HAP-1 (cell line): ENCODE measurements at regions not wholly inside any gene's neighbourhood (a gene's known extent, or its start where the extent isn't known, plus 50 kb on each side); places are given as distances from the start of the nearest gene placed in this dataset.
"Not testable (repeated sequence)": the region's sequence is repeated elsewhere in the genome, so short reads cannot be mapped to it uniquely, and the experiment has no call there.

Experiments
- DNase-seq, 2 experiments: peaks; one replicate each; pipeline ENCODE4 v3.0.0-alpha.2; 2016 to 2020; ENCODE audit warnings: low spot score in 2 of 2
- H3K27me3 ChIP-seq: fragments of 250-450 bp; sonication (Bioruptor Pico); 2 replicates; pipeline ENCODE4 v1.5.1; 2020; ENCODE audit warnings: low read depth, mild to moderate bottlenecking, moderate library complexity
- H3K36me3 ChIP-seq: fragments of 250-450 bp; sonication (Bioruptor Pico); replicated peaks from 2 replicates; pipeline ENCODE4 v1.5.1; 2020; ENCODE audit warnings: mild to moderate bottlenecking
- H3K4me1 ChIP-seq: fragments of 250-450 bp; sonication (Bioruptor Pico); 2 replicates; pipeline ENCODE4 v1.5.1; 2020; ENCODE audit warnings: mild to moderate bottlenecking
- H3K4me3 ChIP-seq: fragments of 250-450 bp; sonication (Bioruptor Pico); 2 replicates; pipeline ENCODE4 v1.5.1; 2020; ENCODE audit warnings: mild to moderate bottlenecking, moderate library complexity
- H3K9me3 ChIP-seq: fragments of 250-450 bp; sonication (Bioruptor Pico); 2 replicates; pipeline ENCODE4 v1.5.1; 2020; ENCODE audit warnings: mild to moderate bottlenecking, moderate library complexity
- in situ Hi-C: fragments of 300-500 bp; cut with MboI; formaldehyde crosslinking; loops from 3 replicates; pipeline ENCODE4 v1.14.3; 2020; ENCODE audit warnings: low sequenced_read_pairs, inconsistent platforms, mixed read lengths

DNA sequence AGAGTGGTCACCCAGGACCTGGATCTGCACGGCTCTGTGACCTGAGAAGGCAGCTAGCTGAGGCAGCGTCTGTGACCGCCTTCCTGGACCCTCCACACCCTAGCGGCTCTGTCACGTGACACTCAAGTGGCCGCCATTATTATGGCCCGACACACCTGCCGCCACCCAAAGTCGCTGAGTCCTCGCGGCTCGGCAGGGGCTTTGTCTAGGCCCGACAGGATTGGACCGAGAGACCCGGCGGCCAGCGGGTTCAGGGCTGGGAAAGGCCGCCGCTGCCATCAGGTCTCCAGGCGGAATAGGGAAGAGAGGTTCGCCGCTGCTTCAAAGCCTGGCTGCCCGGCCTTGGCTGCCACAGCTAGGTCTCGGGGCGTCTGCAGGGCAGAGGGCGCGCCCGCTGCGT, 1162.5 kb upstream of the LRRTM1 start:
- Histone ChIP-seq H3K9me3 (no peaks in the 10 kb centered on the region), H3K27me3 (no peaks in the 10 kb centered on the region), H3K4me3 (no peak overlapping the region), H3K36me3 (no peaks in the 10 kb centered on the region), H3K4me1 (0 out of 2 replicates have a peak, but pooled peaks cover 4% of the 10 kb centered on the region)
- DNase-seq: no peak
- in situ Hi-C loops: no loop called here

DNA sequence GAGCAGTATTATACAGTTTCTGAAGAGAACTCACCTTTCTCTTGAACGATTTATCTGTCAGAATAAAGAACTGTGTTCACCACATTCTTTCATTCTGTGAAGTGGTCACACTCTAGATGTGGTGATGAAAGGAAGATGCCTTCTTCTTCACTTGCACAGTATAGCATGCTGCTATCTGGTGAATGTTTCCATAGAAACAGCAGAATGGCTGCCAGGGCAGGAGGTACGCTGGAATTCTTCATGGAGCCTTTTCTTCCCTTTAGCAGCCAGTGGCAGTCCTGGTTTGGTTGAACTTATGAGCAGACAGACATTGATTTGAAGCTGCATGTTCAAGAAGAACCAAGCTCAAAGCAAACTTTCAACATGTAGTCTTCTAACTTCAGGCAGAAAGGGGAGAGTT, 1157.9 kb upstream of the LRRTM1 start:
- no peak for DNase-seq
- 0 out of 2 replicates have a peak, but pooled peaks cover 4% of the 10 kb centered on the region for H3K4me1 ChIP-seq
- in situ Hi-C loops: no loop called here
- no peaks in the 10 kb centered on the region for H3K27me3 ChIP-seq
- no peaks in the 10 kb centered on the region for H3K9me3 ChIP-seq
- H3K36me3 ChIP-seq: no peaks in the 10 kb centered on the region
- no peak overlapping the region for H3K4me3 ChIP-seq

DNA sequence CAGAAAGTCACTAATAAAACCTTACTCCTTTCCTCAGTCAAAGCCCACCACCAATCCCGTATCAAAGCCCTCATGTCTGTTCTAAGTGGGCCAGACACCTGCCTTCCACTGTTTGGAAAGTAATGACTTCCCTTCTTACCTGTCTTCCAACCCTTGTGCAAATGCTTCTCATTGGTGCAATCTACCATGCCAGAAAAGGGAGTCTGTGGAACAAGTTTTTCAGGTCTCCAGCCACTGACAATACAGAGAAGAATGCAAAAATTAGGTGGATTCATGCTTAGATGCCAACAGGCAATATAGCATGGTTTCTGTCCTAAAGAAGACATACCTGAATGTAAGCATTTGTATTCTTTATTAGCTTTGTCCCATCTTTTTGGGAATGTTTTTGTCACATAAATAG, 1140.6 kb upstream of the LRRTM1 start:
- H3K27me3 ChIP-seq: no peaks in the 10 kb centered on the region; the same call in 1 of the 2 replicates
- no peaks in the 10 kb centered on the region for H3K9me3 ChIP-seq
- in situ Hi-C loops: no loop called here
- peaks cover 5% of the 10 kb centered on the region; the same call in 1 of the 2 replicates for H3K4me1 ChIP-seq
- H3K4me3 ChIP-seq: no peak overlapping the region
- no peaks in the 10 kb centered on the region for H3K36me3 ChIP-seq
- DNase-seq: no peak

DNA sequence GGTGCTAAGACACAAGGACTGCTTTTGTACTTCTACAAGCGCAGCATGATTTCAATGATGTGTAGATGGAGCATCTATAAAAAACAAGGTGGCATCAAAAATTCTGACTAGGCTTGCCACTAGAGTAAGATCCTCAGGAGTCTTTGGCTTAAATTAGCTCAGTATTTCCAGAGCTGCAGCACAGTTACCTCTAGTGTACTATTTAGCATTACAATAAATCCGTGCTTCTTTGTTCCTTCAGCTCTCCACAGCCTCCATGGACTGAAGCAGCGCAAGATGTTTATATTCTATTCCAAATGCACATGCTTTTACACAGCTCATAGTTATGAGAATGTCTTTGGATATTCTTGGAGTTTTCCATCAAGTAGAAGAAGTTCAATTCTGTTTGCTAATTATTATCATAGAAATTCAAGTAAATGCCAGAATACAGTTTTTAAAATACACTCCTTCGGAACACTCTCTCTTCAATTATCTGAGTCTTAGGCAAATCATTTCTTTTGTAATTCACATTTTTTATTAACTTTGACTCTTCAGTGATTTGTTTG, 1133.0 kb upstream of the LRRTM1 start:
- H3K4me1 ChIP-seq: peaks cover 32% of the 10 kb centered on the region
- no peaks in the 10 kb centered on the region for H3K27me3 ChIP-seq
- no peak overlapping the region for H3K4me3 ChIP-seq
- no peaks in the 10 kb centered on the region for H3K36me3 ChIP-seq
- in situ Hi-C loops: no loop called here
- no peaks in the 10 kb centered on the region for H3K9me3 ChIP-seq
- peak; percentile 55 to 95 for DNase-seq

DNA sequence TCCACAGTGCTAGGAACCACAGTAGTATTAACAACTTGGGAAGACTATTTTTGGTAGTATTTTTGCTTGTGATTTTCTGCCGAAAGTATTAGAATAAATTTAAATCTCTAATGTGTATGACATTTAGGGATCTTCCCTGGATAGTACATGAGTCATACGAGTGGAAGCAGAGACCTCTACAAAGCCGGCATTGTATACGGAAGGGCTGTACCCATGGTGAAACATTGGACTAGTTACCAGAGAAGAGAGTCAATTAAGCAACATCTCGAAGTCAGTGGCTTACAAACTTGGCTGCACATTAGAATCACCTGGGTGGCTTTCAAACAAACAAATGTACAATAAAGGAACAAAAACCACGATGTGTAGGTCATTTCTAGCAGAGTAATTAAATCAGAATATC, 1131.7 kb upstream of the LRRTM1 start:
- Histone ChIP-seq H3K9me3 (no peaks in the 10 kb centered on the region), H3K36me3 (no peaks in the 10 kb centered on the region), H3K27me3 (no peaks in the 10 kb centered on the region), H3K4me3 (no peak overlapping the region), H3K4me1 (peaks cover 32% of the 10 kb centered on the region)
- in situ Hi-C loops: no loop called here
- DNase-seq: peak in 1 of 2 experiments; percentile 10

DNA sequence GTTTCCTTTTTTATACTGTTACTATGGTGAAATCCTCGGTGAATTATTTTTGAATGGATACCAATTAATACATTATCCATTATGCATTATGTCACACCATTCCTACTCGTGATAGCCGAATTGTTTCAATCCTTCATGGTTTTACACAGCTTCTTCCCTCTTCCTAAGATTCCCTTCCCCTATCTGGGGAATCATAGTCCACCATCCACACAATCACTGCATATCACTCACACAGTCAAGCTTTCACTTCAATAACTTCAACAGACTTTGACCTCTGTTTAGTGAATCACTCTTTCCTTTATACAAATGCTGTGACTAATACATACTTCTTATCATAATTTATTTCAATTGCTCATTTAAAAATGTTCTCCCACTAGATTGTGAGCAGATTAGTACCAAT, 1108.1 kb upstream of the LRRTM1 start:
- peaks cover 15% of the 10 kb centered on the region for H3K4me1 ChIP-seq
- H3K36me3 ChIP-seq: no peaks in the 10 kb centered on the region
- no peaks in the 10 kb centered on the region for H3K9me3 ChIP-seq
- H3K4me3 ChIP-seq: no peak overlapping the region
- in situ Hi-C loops: no loop called here
- no peak for DNase-seq
- H3K27me3 ChIP-seq: no peaks in the 10 kb centered on the region

DNA sequence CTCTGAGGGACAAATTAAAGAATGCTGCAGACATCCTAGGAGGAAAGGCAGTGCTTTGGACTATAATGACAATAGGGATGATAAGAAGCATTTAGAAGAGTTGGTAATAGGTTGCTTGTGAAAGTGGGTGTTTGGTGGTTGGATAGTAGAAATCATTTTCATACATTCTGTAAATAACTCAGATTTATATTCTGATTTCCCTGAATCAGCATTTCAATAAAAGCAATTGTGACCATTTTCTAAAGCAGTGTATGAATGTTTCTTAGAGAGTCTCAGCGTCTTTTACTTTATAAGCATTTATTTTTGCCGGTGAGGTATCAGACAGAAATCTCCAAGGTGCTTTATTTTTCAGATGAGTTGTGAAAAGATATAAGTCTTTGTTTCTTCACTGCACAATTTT, 1099.0 kb upstream of the LRRTM1 start:
- no peaks in the 10 kb centered on the region for H3K9me3 ChIP-seq
- H3K27me3 ChIP-seq: no peaks in the 10 kb centered on the region
- no peak overlapping the region for H3K4me3 ChIP-seq
- in situ Hi-C loops: no loop called here
- no peaks in the 10 kb centered on the region for H3K36me3 ChIP-seq
- H3K4me1 ChIP-seq: peaks cover 34% of the 10 kb centered on the region
- DNase-seq: peak in 1 of 2 experiments; percentile 65

DNA sequence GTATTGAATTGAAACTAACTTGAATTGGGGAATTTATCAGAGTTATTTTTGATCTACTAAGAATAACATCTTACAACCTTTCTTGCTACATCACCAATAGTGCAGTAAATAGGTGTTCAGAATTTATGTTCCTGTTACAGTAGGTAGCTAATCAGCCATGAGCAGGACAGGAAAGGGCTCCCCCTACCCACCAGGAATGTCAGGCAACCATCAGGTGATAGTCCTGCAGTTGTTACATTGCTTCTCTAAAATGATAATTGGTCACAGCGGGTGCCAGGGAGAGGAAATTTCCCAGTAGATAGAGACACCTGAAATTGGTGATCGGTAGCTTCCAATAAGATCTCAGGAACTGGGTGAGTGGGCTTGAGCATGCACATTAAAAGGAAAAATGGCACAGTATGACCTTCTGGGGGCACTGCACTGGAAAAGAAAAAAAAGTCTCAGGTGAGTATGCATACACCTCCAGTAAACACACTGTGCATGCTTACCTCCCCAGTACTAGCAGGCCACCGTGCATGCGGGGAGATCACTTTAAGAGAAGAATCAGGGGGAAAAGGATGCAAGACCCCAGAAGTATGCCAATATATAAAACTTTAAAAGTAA, 1092.0 kb upstream of the LRRTM1 start:
- H3K36me3 ChIP-seq: no peaks in the 10 kb centered on the region
- in situ Hi-C loops: no loop called here
- H3K4me3 ChIP-seq: no peak overlapping the region
- no peaks in the 10 kb centered on the region for H3K27me3 ChIP-seq
- peak in 1 of 2 experiments; percentile 30 for DNase-seq
- 0 out of 2 replicates have a peak, but pooled peaks cover 6% of the 10 kb centered on the region for H3K9me3 ChIP-seq
- peaks cover 31% of the 10 kb centered on the region for H3K4me1 ChIP-seq

DNA sequence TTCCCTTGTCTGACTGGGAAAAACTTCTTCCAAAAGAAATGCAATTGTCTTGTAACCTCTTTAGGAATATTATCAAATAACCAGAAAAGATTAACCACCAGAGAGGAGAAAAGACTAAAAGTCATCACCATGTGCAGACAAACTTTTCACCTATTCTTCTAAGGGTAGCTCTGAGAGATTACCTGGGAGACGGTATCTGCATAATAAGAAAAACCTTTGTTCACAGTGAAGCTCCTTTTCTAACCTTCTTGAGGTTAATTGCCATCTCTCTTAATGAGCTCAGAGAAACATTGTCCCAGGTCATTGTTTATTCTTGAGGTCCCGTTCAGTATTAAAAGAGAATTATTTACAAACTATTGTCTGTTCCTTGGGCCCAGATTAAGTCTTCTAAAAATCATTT, 1091.2 kb upstream of the LRRTM1 start:
- no peaks in the 10 kb centered on the region for H3K36me3 ChIP-seq
- peak in 1 of 2 experiments; percentile 97 for DNase-seq
- no peaks in the 10 kb centered on the region for H3K27me3 ChIP-seq
- peaks cover 31% of the 10 kb centered on the region for H3K4me1 ChIP-seq
- H3K9me3 ChIP-seq: 0 out of 2 replicates have a peak, but pooled peaks cover 6% of the 10 kb centered on the region
- in situ Hi-C loops: no loop called here
- H3K4me3 ChIP-seq: no peak overlapping the region

DNA sequence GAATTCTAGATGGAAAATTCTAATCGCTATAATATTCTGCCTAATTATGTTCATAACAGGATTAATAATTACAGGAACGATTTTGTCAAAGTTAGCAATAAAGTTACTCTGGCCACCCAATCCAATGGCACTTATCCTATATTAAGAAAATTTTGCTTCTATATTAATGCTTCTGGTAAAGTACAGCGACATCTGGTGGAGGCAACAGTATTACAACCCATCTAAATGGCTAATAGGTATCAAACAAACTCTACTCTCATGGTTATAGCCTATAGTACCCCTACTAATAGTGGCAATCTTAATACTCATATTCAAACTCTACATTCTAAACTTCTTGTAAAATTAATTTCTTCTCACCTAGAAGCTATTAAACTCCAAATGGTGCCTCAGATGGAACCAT, 1084.7 kb upstream of the LRRTM1 start:
- no peaks in the 10 kb centered on the region for H3K36me3 ChIP-seq
- H3K4me3 ChIP-seq: no peak overlapping the region
- H3K9me3 ChIP-seq: no peaks in the 10 kb centered on the region; the same call in 1 of the 2 replicates
- DNase-seq: no peak
- peaks cover under 1% of the 10 kb centered on the region; the same call in 1 of the 2 replicates for H3K4me1 ChIP-seq
- no peaks in the 10 kb centered on the region for H3K27me3 ChIP-seq
- in situ Hi-C loops: no loop called here

DNA sequence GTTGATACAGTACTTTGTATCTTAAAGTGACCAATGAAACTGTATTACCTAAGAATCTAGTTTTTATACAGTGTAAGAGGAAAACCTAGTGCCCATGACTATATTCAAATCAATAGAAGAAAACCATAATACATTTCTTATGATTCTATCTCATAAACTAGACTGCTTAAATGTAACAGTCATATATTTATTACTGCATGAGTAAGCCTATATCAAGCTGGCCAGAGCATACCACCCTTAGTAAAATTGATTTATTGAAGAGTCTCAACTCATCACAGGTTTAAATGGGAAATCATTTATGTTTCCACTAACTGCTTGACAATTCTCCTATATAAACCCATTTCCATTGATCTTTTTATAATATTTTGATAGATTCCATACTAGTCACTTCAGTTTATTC, 1059.2 kb upstream of the LRRTM1 start:
- Histone ChIP-seq H3K4me1 (no peaks in the 10 kb centered on the region), H3K27me3 (no peaks in the 10 kb centered on the region), H3K36me3 (no peaks in the 10 kb centered on the region), H3K4me3 (no peak overlapping the region), H3K9me3 (no peaks in the 10 kb centered on the region)
- DNase-seq: no peak
- in situ Hi-C loops: no loop called here

DNA sequence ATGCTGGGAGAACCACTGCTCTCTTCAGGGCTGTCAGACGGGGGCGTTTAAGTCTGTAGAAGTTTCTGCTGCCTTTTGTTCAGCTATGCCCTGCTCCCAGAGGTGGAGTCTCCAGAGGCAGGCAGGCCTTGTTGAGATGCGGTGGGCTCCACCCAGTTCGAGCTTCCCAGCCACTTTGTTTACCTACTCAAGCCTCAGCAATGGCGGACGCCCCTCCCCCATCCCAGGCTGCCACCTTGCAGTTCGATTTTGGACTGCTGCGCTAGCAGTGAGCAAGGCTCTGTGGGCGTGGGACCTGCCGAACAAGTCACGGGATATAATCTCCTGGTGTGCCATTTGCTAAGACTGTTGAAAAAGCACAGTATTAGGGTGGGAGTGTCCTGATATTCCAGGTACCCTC, 1057.9 kb upstream of the LRRTM1 start:
- H3K4me1 ChIP-seq, H3K27me3 ChIP-seq, H3K36me3 ChIP-seq, H3K4me3 ChIP-seq, in situ Hi-C loops, DNase-seq, H3K9me3 ChIP-seq: not testable (repeated sequence)

DNA sequence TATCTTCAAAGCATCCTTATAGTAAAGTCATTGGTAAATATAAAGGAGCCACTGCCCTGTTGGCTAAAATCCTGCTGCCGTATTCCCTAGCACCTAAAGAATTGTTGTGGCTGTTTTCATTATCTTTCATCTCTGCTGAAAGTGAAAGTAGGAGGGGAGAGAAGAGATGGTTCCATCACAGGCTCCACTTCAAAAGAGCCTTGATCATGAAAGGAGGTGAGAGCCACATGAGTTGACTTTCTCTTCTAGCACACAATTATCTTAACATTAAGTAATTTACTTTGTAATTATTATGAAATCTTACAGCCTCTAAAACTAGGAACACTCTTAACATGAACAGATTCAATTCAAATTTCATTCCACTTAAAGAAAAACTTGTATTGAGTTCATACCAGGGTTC, 1050.9 kb upstream of the LRRTM1 start:
- no peaks in the 10 kb centered on the region for H3K36me3 ChIP-seq
- no peaks in the 10 kb centered on the region for H3K9me3 ChIP-seq
- DNase-seq: no peak
- H3K4me1 ChIP-seq: no peaks in the 10 kb centered on the region
- H3K27me3 ChIP-seq: no peaks in the 10 kb centered on the region
- H3K4me3 ChIP-seq: no peak overlapping the region
- in situ Hi-C loops: no loop called here

DNA sequence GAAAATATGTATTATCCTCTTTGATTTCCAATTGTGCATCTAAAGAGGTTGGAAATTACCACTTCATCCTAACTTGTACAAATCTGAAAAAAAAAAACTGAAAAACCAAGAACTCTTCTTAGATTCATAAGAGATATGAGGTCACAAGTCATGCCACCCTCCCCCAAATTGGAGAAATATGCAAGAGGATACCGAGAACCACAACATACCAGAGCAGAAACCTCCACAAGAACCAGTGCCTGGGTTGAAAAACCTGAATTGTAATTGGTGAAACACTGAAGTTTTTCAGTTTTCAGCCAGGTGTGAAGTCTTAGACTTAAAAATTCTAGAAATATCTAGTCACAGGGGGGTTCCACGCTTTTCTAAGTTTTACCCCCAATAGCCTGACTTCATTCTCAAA, 1029.5 kb upstream of the LRRTM1 start:
- no peak overlapping the region for H3K4me3 ChIP-seq
- no peaks in the 10 kb centered on the region for H3K36me3 ChIP-seq
- no peaks in the 10 kb centered on the region for H3K27me3 ChIP-seq
- no peaks in the 10 kb centered on the region for H3K9me3 ChIP-seq
- no peaks in the 10 kb centered on the region for H3K4me1 ChIP-seq
- no peak for DNase-seq
- in situ Hi-C loops: no loop called here

DNA sequence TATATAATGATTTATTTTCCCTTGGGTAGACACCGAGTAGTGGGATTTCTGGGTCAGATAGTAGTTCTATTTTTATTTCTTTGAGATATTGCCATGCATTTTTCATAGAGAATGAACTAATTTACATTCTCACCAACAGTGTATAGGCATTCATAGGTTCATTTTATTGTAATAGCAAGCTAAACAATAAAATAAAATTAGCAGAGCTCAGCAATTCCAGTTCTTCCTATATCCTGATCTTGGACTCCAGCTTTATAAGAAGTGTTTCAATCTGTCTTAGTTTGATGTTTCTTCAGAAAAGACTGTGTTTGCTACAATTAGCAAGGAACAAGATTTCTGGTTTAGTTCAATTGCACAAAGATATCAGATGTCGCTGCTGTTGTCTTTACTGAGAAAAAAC, 1024.4 kb upstream of the LRRTM1 start:
- in situ Hi-C loops: no loop called here
- Histone ChIP-seq H3K9me3 (no peaks in the 10 kb centered on the region), H3K4me3 (no peak overlapping the region), H3K36me3 (no peaks in the 10 kb centered on the region), H3K4me1 (no peaks in the 10 kb centered on the region), H3K27me3 (no peaks in the 10 kb centered on the region)
- DNase-seq: no peak
